RWPE2 (cell line): ENCODE measurements at regions not wholly inside any gene's neighbourhood (a gene's known extent, or its start where the extent isn't known, plus 50 kb on each side); places are given as distances from the start of the nearest gene placed in this dataset.
A peak's percentile ranks its signal among the peaks of the same experiment; 100 is the strongest.
"Not testable (repeated sequence)": the region's sequence is repeated elsewhere in the genome, so short reads cannot be mapped to it uniquely, and the experiment has no call there.

ENCODE experiments used
- ATAC-seq: fragments of 200-7000 bp; cut with Tn5 transposase; 3 replicates; pipeline ENCODE4 v1.9.1; 2021; ENCODE audit warnings: low read depth
- DNase-seq: peaks from one replicate; pipeline ENCODE4 v3.0.0-alpha.2; 2020; ENCODE audit warnings: low spot score
- H3K27ac ChIP-seq: fragments of 450-650 bp; 2 replicates; pipeline ENCODE4 v1.5.1; 2017; ENCODE audit warnings: mild to moderate bottlenecking; ENCODE audit not compliant: poor library complexity, severe bottlenecking
- H3K27me3 ChIP-seq: fragments of 250-450 bp; sonication (Bioruptor Pico); 2 replicates; pipeline ENCODE4 v1.5.1; 2021; ENCODE audit warnings: mild to moderate bottlenecking, moderate library complexity; ENCODE audit not compliant: insufficient read depth, poor library complexity, severe bottlenecking
- H3K36me3 ChIP-seq: fragments of 250-450 bp; sonication (Bioruptor Pico); 2 replicates; pipeline ENCODE4 v1.5.1; 2020; ENCODE audit warnings: low read depth, mild to moderate bottlenecking, moderate library complexity
- H3K4me1 ChIP-seq: fragments of 250-450 bp; sonication (Bioruptor Pico); 2 replicates; pipeline ENCODE4 v1.5.1; 2021; ENCODE audit warnings: mild to moderate bottlenecking, moderate library complexity; ENCODE audit not compliant: insufficient read depth, poor library complexity, severe bottlenecking
- H3K4me3 ChIP-seq: fragments of 250-450 bp; sonication (Bioruptor Pico); 2 replicates; pipeline ENCODE4 v1.5.1; 2021; ENCODE audit warnings: mild to moderate bottlenecking, moderate library complexity; ENCODE audit not compliant: severe bottlenecking
- H3K9me3 ChIP-seq: fragments of 250-450 bp; sonication (Bioruptor Pico); 2 replicates; pipeline ENCODE4 v1.5.1; 2021; ENCODE audit warnings: mild to moderate bottlenecking, moderate library complexity; ENCODE audit not compliant: severe bottlenecking
- TF ChIP-seq, protein P1 (sequence below): fragments of 450-650 bp; IDR thresholded peaks from one replicate; pipeline ENCODE4 v1.5.1; 2017; ENCODE audit warnings: mild to moderate bottlenecking, moderate library complexity; ENCODE audit not compliant: poor library complexity, severe bottlenecking

GRCh38 chr14:51462706-51463105 lies 189.0 kb upstream of the FRMD6 start:
- Histone ChIP-seq H3K4me1 (peaks cover 20% of the 10 kb centered on the region), H3K27me3 (no peaks in the 10 kb centered on the region), H3K4me3 (no peak overlapping the region), H3K9me3 (no peaks in the 10 kb centered on the region), H3K36me3 (no peaks in the 10 kb centered on the region), H3K27ac (peak overlapping the region; percentile 8)
- ATAC-seq, result no peak
- TF ChIP-seq, protein P1, sequence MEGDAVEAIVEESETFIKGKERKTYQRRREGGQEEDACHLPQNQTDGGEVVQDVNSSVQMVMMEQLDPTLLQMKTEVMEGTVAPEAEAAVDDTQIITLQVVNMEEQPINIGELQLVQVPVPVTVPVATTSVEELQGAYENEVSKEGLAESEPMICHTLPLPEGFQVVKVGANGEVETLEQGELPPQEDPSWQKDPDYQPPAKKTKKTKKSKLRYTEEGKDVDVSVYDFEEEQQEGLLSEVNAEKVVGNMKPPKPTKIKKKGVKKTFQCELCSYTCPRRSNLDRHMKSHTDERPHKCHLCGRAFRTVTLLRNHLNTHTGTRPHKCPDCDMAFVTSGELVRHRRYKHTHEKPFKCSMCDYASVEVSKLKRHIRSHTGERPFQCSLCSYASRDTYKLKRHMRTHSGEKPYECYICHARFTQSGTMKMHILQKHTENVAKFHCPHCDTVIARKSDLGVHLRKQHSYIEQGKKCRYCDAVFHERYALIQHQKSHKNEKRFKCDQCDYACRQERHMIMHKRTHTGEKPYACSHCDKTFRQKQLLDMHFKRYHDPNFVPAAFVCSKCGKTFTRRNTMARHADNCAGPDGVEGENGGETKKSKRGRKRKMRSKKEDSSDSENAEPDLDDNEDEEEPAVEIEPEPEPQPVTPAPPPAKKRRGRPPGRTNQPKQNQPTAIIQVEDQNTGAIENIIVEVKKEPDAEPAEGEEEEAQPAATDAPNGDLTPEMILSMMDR, result no peak
- no peak for DNase-seq

DNA sequence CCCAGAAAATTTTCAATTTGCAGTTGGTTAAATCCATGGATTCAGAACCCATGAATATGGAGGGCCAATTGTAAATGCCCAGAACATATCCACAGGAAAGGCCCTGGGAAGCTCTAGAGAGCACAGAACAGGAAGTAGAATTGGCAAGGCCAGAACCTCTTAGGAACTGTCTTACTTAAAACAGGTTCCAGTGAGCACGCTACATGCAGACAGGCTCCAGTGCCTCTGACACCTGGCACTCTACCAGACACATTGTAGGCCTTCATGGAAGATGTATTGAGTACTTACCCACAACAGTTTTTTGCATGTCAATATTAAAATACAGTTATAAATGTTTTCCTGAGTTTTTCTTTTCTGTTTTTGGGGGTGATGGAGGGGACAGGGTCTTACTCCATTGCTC lies 188.2 kb upstream of the FRMD6 start:
- H3K9me3 ChIP-seq, result no peaks in the 10 kb centered on the region
- DNase-seq (no peak), ATAC-seq (no peak)
- H3K27me3 ChIP-seq, result no peaks in the 10 kb centered on the region
- H3K4me3 ChIP-seq, result no peak overlapping the region
- peaks cover 16% of the 10 kb centered on the region for H3K4me1 ChIP-seq
- peak overlapping the region; percentile 8 for H3K27ac ChIP-seq
- TF ChIP-seq, protein P1, result no peak
- H3K36me3 ChIP-seq, result no peaks in the 10 kb centered on the region

DNA sequence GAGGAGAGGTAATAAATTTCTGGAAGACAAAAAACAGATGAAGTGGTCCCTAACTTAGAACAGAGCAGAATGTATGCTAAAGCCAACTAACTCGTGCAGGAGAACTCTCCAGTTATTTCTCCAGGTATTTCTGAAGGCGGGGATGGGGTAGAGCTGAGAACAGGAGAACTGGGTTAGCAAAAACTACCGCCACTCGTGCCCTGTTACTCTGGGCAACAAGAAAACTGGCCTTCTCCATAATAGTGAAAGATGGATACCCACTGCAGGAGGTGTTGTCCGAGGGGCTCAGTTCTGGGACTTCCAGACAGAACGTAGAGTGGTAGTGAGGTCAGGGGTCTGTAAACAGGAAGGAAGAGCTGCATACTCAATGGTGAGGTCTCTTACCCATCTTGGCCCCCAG lies 187.3 kb upstream of the FRMD6 start:
- DNase-seq, result no peak
- no peaks in the 10 kb centered on the region for H3K9me3 ChIP-seq
- H3K36me3 ChIP-seq, result no peaks in the 10 kb centered on the region
- H3K27ac ChIP-seq, result no peak overlapping the region
- no peak for ATAC-seq
- TF ChIP-seq, protein P1, result no peak
- H3K4me3 ChIP-seq, result no peak overlapping the region
- H3K27me3 ChIP-seq, result no peaks in the 10 kb centered on the region
- H3K4me1 ChIP-seq, result peaks cover 11% of the 10 kb centered on the region

- no peaks in the 10 kb centered on the region for H3K36me3 ChIP-seq
- peaks cover 11% of the 10 kb centered on the region for H3K4me1 ChIP-seq
- no peaks in the 10 kb centered on the region for H3K9me3 ChIP-seq
- no peak overlapping the region for H3K4me3 ChIP-seq
- ATAC-seq, result no peak
- TF ChIP-seq, protein P1, result no peak
- DNase-seq, result no peak
- H3K27me3 ChIP-seq, result no peaks in the 10 kb centered on the region
- no peak overlapping the region for H3K27ac ChIP-seq
Measured at GRCh38 chr14:51465486-51465885, 186.2 kb upstream of the FRMD6 start.

DNA sequence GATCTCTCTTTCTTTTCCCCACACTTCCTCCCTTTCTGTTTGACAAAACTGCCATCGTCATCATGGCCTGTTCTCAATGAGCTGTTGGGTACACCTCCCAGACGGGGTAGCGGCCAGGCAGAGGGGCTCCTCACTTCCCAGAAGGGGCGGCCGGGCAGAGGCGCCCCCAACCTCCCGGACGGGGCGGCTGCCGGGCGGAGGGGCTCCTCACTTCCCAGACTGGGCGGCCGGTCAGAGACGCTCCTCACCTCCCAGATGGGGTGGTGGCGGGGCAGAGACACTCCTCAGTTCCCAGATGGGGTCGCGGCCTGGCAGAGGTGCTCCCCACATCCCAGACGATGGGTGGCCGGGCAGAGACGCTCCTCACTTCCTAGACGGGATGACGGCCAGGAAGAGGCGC lies 184.3 kb upstream of the FRMD6 start:
- not testable (repeated sequence) for H3K9me3 ChIP-seq, H3K27ac ChIP-seq, H3K27me3 ChIP-seq, H3K4me1 ChIP-seq, H3K36me3 ChIP-seq, ATAC-seq, H3K4me3 ChIP-seq, DNase-seq
